Right hindlimb (tissue), 1 donor: ENCODE measurements at regions not wholly inside any gene's neighbourhood (a gene's known extent, or its start where the extent isn't known, plus 50 kb on each side); places are given as distances from the start of the nearest gene placed in this dataset.

Experiments
- DNase-seq: peaks from one replicate; pipeline ENCODE4 v3.0.0-alpha.2; 2018

- DNase-seq = no peak
Observed at GRCh38 chr1:63124666-63125191, 197.6 kb upstream of the FOXD3 start.

GRCh38 chr1:63126104-63126503, 196.3 kb upstream of the FOXD3 start:
- DNase-seq = no peak

- DNase-seq = no peak
Observed at GRCh38 chr1:63127376-63127775, 195.0 kb upstream of the FOXD3 start.

- DNase-seq = no peak
Observed at GRCh38 chr1:63128556-63128955, 193.8 kb upstream of the FOXD3 start.

GRCh38 chr1:63129184-63129583, 193.2 kb upstream of the FOXD3 start:
- DNase-seq = no peak

- no peak for DNase-seq
Observed at GRCh38 chr1:63129855-63130254, 192.5 kb upstream of the FOXD3 start.

- no peak for DNase-seq
Observed at GRCh38 chr1:63134501-63135173, 187.7 kb upstream of the FOXD3 start.

GRCh38 chr1:63135174-63135512, 187.2 kb upstream of the FOXD3 start:
- DNase-seq = no peak

GRCh38 chr1:63135801-63136200, 186.6 kb upstream of the FOXD3 start:
- DNase-seq = no peak

GRCh38 chr1:63142001-63142400, 180.4 kb upstream of the FOXD3 start:
- DNase-seq = no peak

GRCh38 chr1:63143482-63143881, 178.9 kb upstream of the FOXD3 start:
- no peak for DNase-seq

- no peak for DNase-seq
Observed at GRCh38 chr1:63147783-63148182, 174.6 kb upstream of the FOXD3 start.

- DNase-seq = no peak
Observed at GRCh38 chr1:63148825-63149645, 173.3 kb upstream of the FOXD3 start.

GRCh38 chr1:63152572-63152971, 169.8 kb upstream of the FOXD3 start:
- DNase-seq = no peak

- no peak for DNase-seq
Observed at GRCh38 chr1:63155437-63155836, 166.9 kb upstream of the FOXD3 start.

- no peak for DNase-seq
Observed at GRCh38 chr1:63157085-63157484, 165.3 kb upstream of the FOXD3 start.

GRCh38 chr1:63169057-63169456, 153.3 kb upstream of the FOXD3 start:
- no peak for DNase-seq

- no peak for DNase-seq
Observed at GRCh38 chr1:63173161-63173560, 149.2 kb upstream of the FOXD3 start.

- DNase-seq = no peak
Observed at GRCh38 chr1:63189677-63190076, 132.7 kb upstream of the FOXD3 start.

- DNase-seq = no peak
Observed at GRCh38 chr1:63190171-63190570, 132.2 kb upstream of the FOXD3 start.

- DNase-seq = no peak
Observed at GRCh38 chr1:63198871-63199394, 123.4 kb upstream of the FOXD3 start.

- DNase-seq = no peak
Observed at GRCh38 chr1:63199706-63200335, 122.5 kb upstream of the FOXD3 start.

GRCh38 chr1:63200676-63201075, 121.7 kb upstream of the FOXD3 start:
- DNase-seq = no peak

- DNase-seq = no peak
Observed at GRCh38 chr1:63203641-63204040, 118.7 kb upstream of the FOXD3 start.
